HepG2 (cell line): ENCODE measurements at regions not wholly inside any gene's neighbourhood (a gene's known extent, or its start where the extent isn't known, plus 50 kb on each side); places are given as distances from the start of the nearest gene placed in this dataset.

Source experiments
- ARNTL ChIP-seq: sonication (generic); formaldehyde crosslinking; IDR thresholded peaks from 2 replicates; pipeline ENCODE4 v1.4.0; 2020; ENCODE audit warnings: mild to moderate bottlenecking, missing genetic modification reagents
- GATAD1 ChIP-seq: IDR thresholded peaks from 2 replicates; pipeline ENCODE4 v1.6.1; 2016; ENCODE audit warnings: missing genetic modification reagents, missing compliant biosample characterization
- JUND ChIP-seq: sonication (generic); formaldehyde crosslinking; IDR thresholded peaks from 2 replicates; pipeline ENCODE4 v1.8.0; 2022; ENCODE audit warnings: mild to moderate bottlenecking, missing genetic modification reagents
- POLR2A ChIP-seq, 2 experiments: IDR thresholded peaks; 2 replicates each; pipeline ENCODE4 v1.6.1; 2011; ENCODE audit warnings: low read depth in 2 of 2, low read length in 2 of 2, mild to moderate bottlenecking in 1 of 2, moderate library complexity in 1 of 2; ENCODE audit not compliant: insufficient read depth in 1 of 2
- POLR2AphosphoS5 ChIP-seq: IDR thresholded peaks from 2 replicates; pipeline ENCODE4 v1.6.1; 2012; ENCODE audit warnings: low read depth, low read length
- RBAK ChIP-seq: sonication (generic); formaldehyde crosslinking; IDR thresholded peaks from 2 replicates; pipeline ENCODE4 v1.5.1; 2020; ENCODE audit warnings: mild to moderate bottlenecking, missing genetic modification reagents
- ZFP37 ChIP-seq: sonication (generic); formaldehyde crosslinking; IDR thresholded peaks from 2 replicates; pipeline ENCODE4 v1.4.0; 2020; ENCODE audit warnings: missing genetic modification reagents, borderline replicate concordance
- ZMAT3 ChIP-seq: sonication (generic); formaldehyde crosslinking; conservative IDR thresholded peaks from 2 replicates; pipeline ENCODE4 v1.7.0; 2021; ENCODE audit warnings: missing genetic modification reagents
- ZMYM4 ChIP-seq: sonication (generic); formaldehyde crosslinking; IDR thresholded peaks from 2 replicates; pipeline ENCODE4 v1.8.1; 2023; ENCODE audit warnings: mild to moderate bottlenecking, missing genetic modification reagents
- ZNF720 ChIP-seq: sonication (generic); formaldehyde crosslinking; IDR thresholded peaks from 2 replicates; pipeline ENCODE4 v1.4.0; 2020; ENCODE audit warnings: missing genetic modification reagents
- ZSCAN29 ChIP-seq: sonication (generic); formaldehyde crosslinking; conservative IDR thresholded peaks from 2 replicates; pipeline ENCODE4 v1.4.0; 2020; ENCODE audit warnings: mild to moderate bottlenecking, missing genetic modification reagents
- TF ChIP-seq, protein P1 (sequence below): IDR thresholded peaks from 2 replicates; pipeline ENCODE4 v1.6.1; 2016; ENCODE audit warnings: low read depth, borderline replicate concordance
- TF ChIP-seq, protein P2 (sequence below): sonication (generic); formaldehyde crosslinking; IDR thresholded peaks from 2 replicates; pipeline ENCODE4 v1.9.0; 2021; ENCODE audit warnings: missing genetic modification reagents, borderline replicate concordance
- TF ChIP-seq, protein P3 (sequence below): sonication (generic); formaldehyde crosslinking; IDR thresholded peaks from 2 replicates; pipeline ENCODE4 v1.4.0; 2020; ENCODE audit warnings: low read depth, missing genetic modification reagents

DNA sequence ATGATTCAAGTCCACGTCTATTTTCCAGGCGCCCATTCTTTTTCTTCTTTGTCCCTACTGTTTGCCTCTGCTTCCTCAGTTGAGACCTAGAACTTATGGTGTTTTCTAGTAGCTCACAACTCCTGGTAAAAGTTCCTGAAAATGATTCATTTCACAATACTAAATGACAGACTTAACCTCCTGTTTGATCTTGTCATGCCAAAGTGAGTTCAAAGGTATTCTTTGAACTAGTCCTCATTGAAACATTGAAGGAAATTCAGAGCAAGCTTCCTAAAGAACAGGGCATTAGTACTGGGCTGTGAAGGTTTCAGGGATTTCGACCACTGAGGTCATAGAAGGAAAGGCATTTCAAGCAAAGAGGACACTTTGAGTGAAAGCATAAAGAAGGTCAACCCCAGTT, 132.8 kb downstream of the IBTK start:
- TF ChIP-seq, protein P1, sequence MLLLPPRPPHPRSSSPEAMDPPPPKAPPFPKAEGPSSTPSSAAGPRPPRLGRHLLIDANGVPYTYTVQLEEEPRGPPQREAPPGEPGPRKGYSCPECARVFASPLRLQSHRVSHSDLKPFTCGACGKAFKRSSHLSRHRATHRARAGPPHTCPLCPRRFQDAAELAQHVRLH (CRISPR knock-in tag) = no peak
- TF ChIP-seq, protein P2, sequence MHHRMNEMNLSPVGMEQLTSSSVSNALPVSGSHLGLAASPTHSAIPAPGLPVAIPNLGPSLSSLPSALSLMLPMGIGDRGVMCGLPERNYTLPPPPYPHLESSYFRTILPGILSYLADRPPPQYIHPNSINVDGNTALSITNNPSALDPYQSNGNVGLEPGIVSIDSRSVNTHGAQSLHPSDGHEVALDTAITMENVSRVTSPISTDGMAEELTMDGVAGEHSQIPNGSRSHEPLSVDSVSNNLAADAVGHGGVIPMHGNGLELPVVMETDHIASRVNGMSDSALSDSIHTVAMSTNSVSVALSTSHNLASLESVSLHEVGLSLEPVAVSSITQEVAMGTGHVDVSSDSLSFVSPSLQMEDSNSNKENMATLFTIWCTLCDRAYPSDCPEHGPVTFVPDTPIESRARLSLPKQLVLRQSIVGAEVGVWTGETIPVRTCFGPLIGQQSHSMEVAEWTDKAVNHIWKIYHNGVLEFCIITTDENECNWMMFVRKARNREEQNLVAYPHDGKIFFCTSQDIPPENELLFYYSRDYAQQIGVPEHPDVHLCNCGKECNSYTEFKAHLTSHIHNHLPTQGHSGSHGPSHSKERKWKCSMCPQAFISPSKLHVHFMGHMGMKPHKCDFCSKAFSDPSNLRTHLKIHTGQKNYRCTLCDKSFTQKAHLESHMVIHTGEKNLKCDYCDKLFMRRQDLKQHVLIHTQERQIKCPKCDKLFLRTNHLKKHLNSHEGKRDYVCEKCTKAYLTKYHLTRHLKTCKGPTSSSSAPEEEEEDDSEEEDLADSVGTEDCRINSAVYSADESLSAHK (CRISPR knock-in tag) = no peak
- no peak for TF ChIP-seq ARNTL (CRISPR knock-in tag)
- TF ChIP-seq POLR2AphosphoS5 = no peak
- TF ChIP-seq JUND (CRISPR knock-in tag) = no peak
- TF ChIP-seq ZSCAN29 (CRISPR knock-in tag) = no peak
- TF ChIP-seq ZFP37 = no peak
- TF ChIP-seq ZMYM4 (CRISPR knock-in tag) = no peak
- no peak for TF ChIP-seq ZMAT3 (CRISPR knock-in tag)
- TF ChIP-seq, protein P3, sequence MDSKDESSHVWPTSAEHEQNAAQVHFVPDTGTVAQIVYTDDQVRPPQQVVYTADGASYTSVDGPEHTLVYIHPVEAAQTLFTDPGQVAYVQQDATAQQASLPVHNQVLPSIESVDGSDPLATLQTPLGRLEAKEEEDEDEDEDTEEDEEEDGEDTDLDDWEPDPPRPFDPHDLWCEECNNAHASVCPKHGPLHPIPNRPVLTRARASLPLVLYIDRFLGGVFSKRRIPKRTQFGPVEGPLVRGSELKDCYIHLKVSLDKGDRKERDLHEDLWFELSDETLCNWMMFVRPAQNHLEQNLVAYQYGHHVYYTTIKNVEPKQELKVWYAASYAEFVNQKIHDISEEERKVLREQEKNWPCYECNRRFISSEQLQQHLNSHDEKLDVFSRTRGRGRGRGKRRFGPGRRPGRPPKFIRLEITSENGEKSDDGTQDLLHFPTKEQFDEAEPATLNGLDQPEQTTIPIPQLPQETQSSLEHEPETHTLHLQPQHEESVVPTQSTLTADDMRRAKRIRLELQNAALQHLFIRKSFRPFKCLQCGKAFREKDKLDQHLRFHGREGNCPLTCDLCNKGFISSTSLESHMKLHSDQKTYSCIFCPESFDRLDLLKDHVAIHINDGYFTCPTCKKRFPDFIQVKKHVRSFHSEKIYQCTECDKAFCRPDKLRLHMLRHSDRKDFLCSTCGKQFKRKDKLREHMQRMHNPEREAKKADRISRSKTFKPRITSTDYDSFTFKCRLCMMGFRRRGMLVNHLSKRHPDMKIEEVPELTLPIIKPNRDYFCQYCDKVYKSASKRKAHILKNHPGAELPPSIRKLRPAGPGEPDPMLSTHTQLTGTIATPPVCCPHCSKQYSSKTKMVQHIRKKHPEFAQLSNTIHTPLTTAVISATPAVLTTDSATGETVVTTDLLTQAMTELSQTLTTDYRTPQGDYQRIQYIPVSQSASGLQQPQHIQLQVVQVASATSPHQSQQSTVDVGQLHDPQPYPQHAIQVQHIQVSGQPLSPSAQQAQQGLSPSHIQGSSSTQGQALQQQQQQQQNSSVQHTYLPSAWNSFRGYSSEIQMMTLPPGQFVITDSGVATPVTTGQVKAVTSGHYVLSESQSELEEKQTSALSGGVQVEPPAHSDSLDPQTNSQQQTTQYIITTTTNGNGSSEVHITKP = no peak
- no peak for TF ChIP-seq GATAD1 (CRISPR knock-in tag)
- no peak for TF ChIP-seq ZNF720 (CRISPR knock-in tag)
- no peak for TF ChIP-seq POLR2A (IDR thresholded peaks at IDR 0.05; ENCODE audit: insufficient read depth in 1 of 2, low read depth in 2 of 2, low read length in 2 of 2)
- TF ChIP-seq RBAK (CRISPR knock-in tag) = no peak
